ENCODE measurements at regions not wholly inside any gene's neighbourhood (a gene's known extent, or its start where the extent isn't known, plus 50 kb on each side); places are given as distances from the start of the nearest gene placed in this dataset.

DNA sequence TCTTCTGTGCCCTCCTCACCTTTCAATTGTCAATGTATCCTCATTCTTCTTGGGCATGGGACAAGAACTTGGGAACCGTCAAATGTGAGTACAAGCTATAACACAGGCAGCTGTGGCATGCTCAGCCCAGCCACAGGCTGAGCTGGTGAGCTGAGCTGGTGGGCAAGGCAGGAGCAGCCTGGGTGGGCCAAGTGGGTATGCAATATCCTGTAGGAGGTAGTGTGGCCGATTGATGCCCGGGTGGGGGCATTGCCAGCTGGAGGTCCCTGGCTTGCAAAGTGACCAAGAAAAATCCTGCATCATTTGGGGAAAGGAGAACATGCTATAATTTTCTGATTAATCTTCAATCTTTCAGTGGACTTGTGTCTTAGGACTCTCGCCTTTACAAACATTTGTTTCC is 507.2 kb upstream of the SLC10A2 start:
- DNase-seq (ENCODE audit: low read depth in 1 of 2, low spot score in 2 of 2), result no peak
- ChIA-PET CTCF (ENCODE audit: partially characterized antibody) (no interaction called here), POLR2A (ENCODE audit: partially characterized antibody) (no interaction called here)
- no peaks in the 10 kb centered on the region for H4K20me1 ChIP-seq (replicated peaks in 1 of 2; ENCODE audit: control insufficient read depth in 1 of 2, insufficient read depth in 2 of 2, low read length in 2 of 2)
- H3K27me3 ChIP-seq (replicated peaks in 1 of 4; ENCODE audit: control insufficient read depth in 3 of 4, extremely low read depth in 1 of 4, insufficient read depth in 3 of 4, low read length in 3 of 4), result no peaks in the 10 kb centered on the region
- no peak overlapping the region for H3K14ac ChIP-seq (ENCODE audit: insufficient read length)
- 98% methylated on average over 4 of the region's 4 CpGs; no CpG with 5 or more reads in 1 of the 2 experiments for WGBS, 2 experiments (ENCODE audit: extremely low coverage in 1 of 2, insufficient coverage in 1 of 2, insufficient read length in 1 of 2, insufficient replicate concordance in 2 of 2, low coverage in 1 of 2, low lambda C conversion rate in 2 of 2, missing lambda C conversion rate in 1 of 2)
- H4K5ac ChIP-seq (ENCODE audit: insufficient read length, low read depth, low read length), result no peak overlapping the region
- no peak overlapping the region for H2AK5ac ChIP-seq (ENCODE audit: low read depth, low read length)
- H4K91ac ChIP-seq (replicated peaks; ENCODE audit: insufficient read length, low read length), result no peak overlapping the region
- H3K4ac ChIP-seq (replicated peaks; ENCODE audit: insufficient read length, low read depth, low read length), result no peak overlapping the region
- no peaks in the 10 kb centered on the region for H3K4me1 ChIP-seq (replicated peaks in 1 of 4; ENCODE audit: control insufficient read depth in 3 of 4, insufficient read depth in 4 of 4, low read length in 3 of 4)
- no peak overlapping the region for H2BK5ac ChIP-seq (ENCODE audit: low read depth, low read length)
- no peak overlapping the region for H4K8ac ChIP-seq (ENCODE audit: extremely low read depth, insufficient read depth, low read length)
- no peak for TF ChIP-seq ZNF274 (IDR thresholded peaks at IDR 0.05; ENCODE audit: borderline replicate concordance, extremely low read depth, low read length)
- no peak for TF ChIP-seq CTBP2 (IDR thresholded peaks at IDR 0.05; ENCODE audit: borderline replicate concordance, insufficient read depth, insufficient read length, low read length)
- no peak for TF ChIP-seq NRF1 (IDR thresholded peaks at IDR 0.05; ENCODE audit: low read depth, low read length)
- TF ChIP-seq, protein P1, sequence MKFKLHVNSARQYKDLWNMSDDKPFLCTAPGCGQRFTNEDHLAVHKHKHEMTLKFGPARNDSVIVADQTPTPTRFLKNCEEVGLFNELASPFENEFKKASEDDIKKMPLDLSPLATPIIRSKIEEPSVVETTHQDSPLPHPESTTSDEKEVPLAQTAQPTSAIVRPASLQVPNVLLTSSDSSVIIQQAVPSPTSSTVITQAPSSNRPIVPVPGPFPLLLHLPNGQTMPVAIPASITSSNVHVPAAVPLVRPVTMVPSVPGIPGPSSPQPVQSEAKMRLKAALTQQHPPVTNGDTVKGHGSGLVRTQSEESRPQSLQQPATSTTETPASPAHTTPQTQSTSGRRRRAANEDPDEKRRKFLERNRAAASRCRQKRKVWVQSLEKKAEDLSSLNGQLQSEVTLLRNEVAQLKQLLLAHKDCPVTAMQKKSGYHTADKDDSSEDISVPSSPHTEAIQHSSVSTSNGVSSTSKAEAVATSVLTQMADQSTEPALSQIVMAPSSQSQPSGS (IDR thresholded peaks at IDR 0.05; ENCODE audit: low read length), result no peak
- no peak for TF ChIP-seq CBX5 (IDR thresholded peaks at IDR 0.05; ENCODE audit: low read depth, low read length)
- TF ChIP-seq RFX5 (IDR thresholded peaks at IDR 0.05; ENCODE audit: borderline replicate concordance, low read depth, low read length), result no peak
- no peak for TF ChIP-seq TBP (IDR thresholded peaks at IDR 0.05; ENCODE audit: low read depth, low read length)
- TF ChIP-seq USF2 (IDR thresholded peaks at IDR 0.05; ENCODE audit: low read length), result no peak
- TF ChIP-seq JUND (IDR thresholded peaks at IDR 0.05; ENCODE audit: low read length), result no peak
- no peak for TF ChIP-seq HDAC6 (IDR thresholded peaks at IDR 0.05; ENCODE audit: low read depth, low read length)
- H3K79me1 ChIP-seq (ENCODE audit: low read depth, low read length), result no peaks in the 10 kb centered on the region
- H3K4me2 ChIP-seq (ENCODE audit: insufficient read depth in 1 of 2, low read depth in 2 of 2, low read length in 2 of 2), result no peak overlapping the region
- H2BK15ac ChIP-seq (ENCODE audit: low read length), result no peak overlapping the region
- H2BK12ac ChIP-seq (ENCODE audit: low read depth, low read length), result no peak overlapping the region
- no peak overlapping the region for H3K27ac ChIP-seq (ENCODE audit: low read depth, low read length)
- H3K9me3 ChIP-seq (ENCODE audit: insufficient read depth in 2 of 2, low read depth in 1 of 2, low read length in 1 of 2), result no peaks in the 10 kb centered on the region; a peak in 1 of 4 replicates
- H3K79me2 ChIP-seq (ENCODE audit: control insufficient read depth in 1 of 2, insufficient read depth in 2 of 2, low read length in 2 of 2), result no peaks in the 10 kb centered on the region
- H3K4me3 ChIP-seq (ENCODE audit: extremely low read depth in 1 of 4, insufficient read depth in 2 of 4, low read depth in 3 of 4, low read length in 4 of 4), result no peak overlapping the region
- H3K56ac ChIP-seq (replicated peaks; ENCODE audit: insufficient read length, low read depth, low read length), result no peak overlapping the region
- H2BK120ac ChIP-seq (replicated peaks; ENCODE audit: low read depth, low read length), result no peak overlapping the region
- no peak overlapping the region for H3K9ac ChIP-seq (replicated peaks in 1 of 4; ENCODE audit: extremely low read depth in 1 of 4, low read depth in 3 of 4, low read length in 3 of 4)
- H3K23ac ChIP-seq (ENCODE audit: insufficient read length), result no peak overlapping the region
- no peak overlapping the region for H3K18ac ChIP-seq (ENCODE audit: extremely low read depth, low read length)
- no peak overlapping the region for H2AFZ ChIP-seq (ENCODE audit: low read length)
- H2BK20ac ChIP-seq (ENCODE audit: low read length), result no peak overlapping the region
- H3K23me2 ChIP-seq (ENCODE audit: low read depth, low read length), result no peaks in the 10 kb centered on the region
- FAIRE-seq, result no peak
- no peaks in the 10 kb centered on the region for H3K36me3 ChIP-seq (ENCODE audit: control insufficient read depth in 2 of 4, insufficient read depth in 4 of 4, low read length in 3 of 4)
